ENCODE measurements at regions not wholly inside any gene's neighbourhood (a gene's known extent, or its start where the extent isn't known, plus 50 kb on each side); places are given as distances from the start of the nearest gene placed in this dataset.
"Not testable (repeated sequence)": the region's sequence is repeated elsewhere in the genome, so short reads cannot be mapped to it uniquely, and the experiment has no call there.

DNA sequence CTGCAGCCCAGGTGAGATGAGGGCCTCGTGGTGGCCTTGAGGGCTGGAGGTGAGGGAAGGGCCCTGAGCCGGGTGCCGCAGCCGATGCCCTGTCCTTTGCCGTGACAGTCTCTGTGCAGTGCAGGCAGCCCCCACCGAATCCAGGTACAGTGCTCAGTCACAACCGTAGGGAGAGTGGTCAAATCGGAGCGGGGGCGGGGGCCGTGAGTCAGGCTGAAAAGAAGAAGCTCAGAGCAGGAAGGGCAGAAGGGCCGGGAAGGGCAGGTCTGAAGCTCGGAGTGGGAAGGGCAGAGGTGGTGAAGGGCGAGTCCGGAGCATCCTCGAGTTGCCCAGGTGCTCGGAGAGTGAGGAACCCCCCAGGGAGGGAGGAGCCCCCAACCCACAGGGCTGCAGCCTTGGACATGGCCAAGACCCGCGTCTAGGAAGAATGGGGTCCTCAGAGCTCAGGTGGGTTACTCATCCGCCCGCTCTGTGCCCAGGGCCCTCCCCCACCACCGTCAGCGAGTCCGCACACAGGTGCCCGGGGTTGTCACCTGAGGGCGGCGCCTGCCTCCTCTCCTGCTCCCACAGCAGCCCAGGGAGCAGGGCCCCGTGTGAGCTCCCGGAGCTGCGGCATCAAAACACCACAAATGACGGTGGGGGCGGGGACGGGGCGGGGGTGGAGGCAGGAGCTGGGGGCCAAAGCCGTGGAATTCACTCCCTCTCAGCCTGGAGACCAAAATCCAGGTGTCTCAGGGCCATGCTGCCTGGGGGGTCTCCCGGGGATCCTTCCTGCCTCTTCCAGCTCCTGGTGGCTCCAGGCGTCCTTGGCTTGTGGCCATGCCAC lies 179.7 kb upstream of the ZNF469 start:
- not testable (repeated sequence) for DNase-seq

DNA sequence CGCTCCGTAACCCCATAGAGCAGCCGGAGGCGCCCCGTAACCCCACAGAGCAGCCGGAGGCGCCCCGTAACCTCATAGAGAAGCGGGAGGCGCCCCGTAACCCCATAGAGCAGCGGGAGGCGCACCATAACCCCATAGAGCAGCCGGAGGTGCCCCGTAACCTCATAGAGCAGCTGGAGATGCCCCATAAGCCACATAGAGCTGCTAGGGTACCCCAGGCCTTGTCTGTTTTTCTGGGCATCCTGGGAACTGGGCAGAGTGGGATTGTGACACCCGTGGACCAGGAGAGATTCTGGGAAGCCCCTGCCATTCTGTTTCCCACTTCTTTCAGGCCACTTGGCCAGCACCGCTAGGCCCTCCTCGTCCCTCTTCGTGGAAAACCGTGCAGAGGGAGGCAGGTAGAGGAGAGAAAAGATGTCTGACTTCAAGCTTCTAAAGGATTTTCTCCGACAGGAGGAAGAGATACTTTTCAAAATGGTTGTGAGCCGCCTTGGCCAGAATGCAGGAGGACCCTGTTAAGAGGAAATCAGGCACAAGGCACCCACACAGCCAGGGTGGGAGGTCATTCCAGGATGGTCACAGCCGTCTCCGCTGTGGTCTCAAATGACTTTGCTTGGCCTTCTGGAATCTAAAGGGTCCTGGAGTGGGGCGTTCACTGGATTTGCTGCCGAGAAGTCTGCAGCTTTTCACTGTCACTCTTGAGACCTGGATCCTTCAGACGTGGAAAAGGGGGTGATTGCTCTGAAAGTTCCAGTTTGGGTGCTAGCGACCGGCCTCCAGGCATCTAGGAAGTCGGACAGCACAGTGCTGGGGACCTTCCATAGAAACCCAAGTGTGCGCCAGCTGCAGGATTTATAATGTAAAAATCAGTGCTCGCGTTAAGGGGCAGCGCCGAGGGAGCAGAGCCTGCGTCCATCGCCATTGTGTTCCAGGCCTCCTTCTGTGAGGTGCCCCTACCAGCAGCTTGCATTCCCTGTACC lies 178.3 kb upstream of the ZNF469 start:
- not testable (repeated sequence) for DNase-seq

DNA sequence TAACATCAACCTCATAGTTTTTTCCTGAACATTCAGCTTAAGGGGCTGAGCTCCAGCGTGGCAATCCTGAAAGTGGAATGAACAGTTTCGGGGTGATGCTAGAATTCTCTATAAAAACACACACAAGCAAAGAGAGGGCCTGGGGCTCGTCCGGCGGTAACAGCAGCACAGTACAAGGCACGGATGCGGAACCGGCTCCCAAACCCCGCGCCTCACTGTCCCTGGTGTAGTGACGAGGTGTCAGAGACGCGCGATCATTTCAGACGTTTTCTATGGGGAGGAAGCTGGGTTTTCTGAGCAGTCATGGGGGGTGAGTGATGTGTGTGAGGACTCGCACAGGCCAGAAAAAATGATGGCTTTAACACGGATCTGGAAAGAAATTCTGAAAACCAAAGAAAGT lies 177.3 kb upstream of the ZNF469 start:
- not testable (repeated sequence) for DNase-seq

DNA sequence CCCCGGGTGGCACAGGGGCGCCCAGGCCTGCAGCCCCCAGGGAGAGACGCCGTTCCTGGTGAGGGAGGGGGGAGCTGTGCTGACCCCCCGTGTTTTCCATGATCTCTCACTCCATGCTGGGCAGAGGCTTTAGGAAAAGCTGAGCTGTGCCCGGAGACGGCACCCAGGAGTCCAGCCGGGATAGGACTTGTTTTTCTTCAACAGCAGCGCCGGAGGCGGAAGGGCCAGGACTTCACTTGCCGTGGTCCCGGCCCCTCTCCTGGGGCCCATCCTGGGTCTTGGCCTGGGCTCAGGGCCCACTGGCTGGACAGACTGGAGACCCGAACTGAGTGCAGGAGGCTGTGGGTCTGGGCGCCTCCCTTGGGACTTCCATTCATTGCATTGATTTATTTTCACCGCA lies 176.8 kb upstream of the ZNF469 start:
- not testable (repeated sequence) for DNase-seq

DNA sequence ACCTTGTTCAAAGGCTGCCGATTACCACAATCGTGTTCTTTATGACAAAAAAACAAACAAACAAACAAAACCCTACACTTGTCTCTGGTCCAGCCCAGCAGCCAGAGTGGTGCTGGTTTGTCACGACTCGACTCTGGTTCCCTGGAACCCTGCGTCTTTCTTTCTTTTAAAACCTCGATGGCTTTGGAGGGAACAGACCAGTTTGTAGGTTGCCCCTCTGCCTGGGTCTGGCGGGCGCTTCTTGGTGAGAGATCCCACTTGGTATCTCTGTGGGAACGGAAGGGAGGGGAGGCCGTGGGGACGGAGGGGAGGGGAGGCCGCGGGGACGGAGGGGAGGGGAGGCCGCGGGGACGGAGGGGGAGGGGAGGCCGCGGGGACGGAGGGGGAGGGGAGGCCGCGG lies 176.2 kb upstream of the ZNF469 start:
- not testable (repeated sequence) for DNase-seq

DNA sequence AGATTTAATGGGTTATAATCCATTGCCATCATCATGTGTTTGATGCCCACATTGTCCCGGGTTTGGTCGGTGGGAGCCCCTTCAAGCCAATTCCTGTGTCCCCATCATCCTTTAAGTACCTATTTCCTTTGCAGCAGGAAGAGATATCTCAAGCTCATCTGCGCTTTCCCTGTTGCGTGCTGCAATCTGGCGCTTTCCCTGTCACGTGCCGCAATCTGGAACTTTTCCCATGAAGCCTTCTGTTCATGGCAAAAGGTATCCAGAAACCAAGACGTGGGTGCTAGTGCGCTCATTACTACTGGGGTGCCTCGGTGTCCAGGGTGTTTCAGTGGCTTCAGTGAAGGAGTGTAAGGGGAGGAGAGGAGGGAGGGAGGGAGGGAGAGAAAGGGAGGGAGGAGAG lies 174.6 kb upstream of the ZNF469 start:
- no peak for DNase-seq

DNA sequence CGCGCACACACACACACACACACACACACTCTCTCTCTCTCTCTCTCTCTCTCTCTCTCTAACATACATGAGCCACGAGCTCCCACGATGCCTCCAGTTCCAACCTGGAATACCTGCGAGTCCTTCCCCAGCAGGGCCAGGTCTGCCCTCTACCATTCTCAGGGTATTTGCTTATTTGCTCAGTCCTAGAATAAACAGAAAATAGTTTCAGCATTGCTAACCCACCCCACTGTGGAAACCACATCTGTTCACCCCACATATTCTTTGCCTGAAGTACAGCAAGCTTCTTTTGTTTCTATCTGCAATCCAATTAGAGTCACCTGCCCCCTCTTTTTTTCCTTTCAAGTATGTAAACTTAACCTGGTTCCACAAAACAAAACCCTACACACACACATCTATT lies 174.0 kb upstream of the ZNF469 start:
- DNase-seq: not testable (repeated sequence)

DNA sequence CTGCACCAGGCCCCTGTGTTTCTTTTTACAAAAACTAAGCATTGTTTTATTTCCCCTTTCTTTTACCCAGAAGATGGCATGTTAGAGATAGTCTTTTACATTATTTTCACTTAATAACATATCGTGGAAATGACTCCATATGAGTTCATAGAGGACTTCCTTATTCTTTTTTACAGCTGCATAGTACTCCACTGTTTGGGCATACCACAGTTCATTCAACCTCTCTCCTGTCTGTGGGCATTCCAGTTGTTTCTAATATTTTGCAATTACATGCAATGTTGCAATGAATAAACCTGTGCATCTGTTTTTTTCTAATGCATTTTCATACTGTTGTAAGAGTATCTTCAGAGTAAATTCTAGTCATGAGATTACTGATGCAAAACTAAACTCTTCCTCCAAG lies 173.2 kb upstream of the ZNF469 start:
- not testable (repeated sequence) for DNase-seq

DNA sequence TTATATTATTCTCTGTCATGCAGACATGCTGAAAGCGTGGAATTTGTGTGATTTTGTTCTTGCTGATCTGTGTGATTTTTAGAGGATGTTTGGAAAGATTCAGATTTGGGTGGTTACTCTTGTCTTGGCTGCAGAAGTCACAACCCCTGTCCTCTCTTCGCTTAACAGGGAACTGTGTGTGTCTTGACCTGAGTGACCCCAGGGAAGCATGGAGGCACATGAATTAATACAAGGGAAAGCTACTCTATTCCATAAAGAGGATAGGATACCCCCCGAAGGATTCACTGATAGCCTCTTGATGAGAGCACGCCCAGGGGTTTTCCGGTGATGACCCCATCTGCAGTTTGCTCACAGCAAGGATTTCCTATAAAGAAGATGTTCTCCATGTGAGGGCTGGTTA lies 168.8 kb upstream of the ZNF469 start:
- DNase-seq: not testable (repeated sequence)

DNA sequence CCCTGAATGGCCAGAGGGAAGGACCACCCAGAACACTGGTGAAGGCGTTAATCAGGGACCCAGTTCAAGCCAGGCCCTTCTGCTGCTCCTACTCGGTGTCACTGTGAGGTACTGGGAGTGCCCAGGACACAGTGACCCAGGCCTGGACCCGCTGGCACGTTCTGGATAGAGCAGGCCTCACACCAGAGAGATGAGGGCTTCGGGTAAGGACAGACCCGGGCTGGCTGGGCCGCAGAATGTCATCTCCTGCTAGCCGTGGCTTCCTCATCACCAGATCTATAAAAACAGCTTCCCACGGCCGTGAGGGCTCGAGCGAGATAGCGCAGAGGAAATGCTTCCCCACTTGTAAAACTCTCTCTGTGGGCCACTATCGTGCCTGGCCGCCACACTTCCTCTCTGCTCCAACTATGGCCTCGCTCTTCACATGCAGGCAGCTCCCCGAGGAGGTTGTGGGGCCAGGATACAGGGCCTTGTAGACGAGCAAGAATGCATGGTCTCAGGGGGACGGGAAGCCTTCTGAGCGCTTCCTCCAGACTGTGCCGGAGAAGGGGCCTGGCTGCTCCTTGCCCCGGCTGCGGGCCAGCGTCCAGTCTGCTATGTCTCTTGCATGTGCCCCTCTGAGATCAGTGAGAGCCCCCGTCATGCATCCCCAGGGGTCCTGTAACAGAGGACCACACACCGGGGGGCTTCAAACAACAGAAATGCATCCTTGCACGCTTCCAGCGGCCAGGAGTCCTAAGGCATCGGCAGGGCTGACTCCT lies 161.6 kb upstream of the ZNF469 start:
- DNase-seq: not testable (repeated sequence)

DNA sequence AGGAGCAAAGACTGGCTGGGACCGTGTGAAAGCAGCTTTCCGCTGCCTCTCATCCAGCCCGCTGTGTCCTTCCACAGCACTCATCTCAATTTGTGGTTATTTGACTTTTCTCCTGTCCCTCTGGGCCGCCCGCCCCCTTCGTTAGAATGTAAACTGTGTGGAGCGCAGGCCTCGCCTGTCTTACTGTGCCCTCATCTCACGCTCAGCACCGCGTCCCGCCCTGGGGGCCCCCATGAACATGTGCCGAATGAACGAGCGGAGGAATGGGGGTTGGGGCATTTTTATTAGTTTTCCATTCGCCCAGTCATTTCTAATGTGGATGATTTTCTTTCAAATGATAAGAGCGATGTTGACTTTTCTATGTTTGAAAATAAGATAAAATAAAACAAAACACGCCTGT lies 159.1 kb upstream of the ZNF469 start:
- DNase-seq: not testable (repeated sequence)

DNA sequence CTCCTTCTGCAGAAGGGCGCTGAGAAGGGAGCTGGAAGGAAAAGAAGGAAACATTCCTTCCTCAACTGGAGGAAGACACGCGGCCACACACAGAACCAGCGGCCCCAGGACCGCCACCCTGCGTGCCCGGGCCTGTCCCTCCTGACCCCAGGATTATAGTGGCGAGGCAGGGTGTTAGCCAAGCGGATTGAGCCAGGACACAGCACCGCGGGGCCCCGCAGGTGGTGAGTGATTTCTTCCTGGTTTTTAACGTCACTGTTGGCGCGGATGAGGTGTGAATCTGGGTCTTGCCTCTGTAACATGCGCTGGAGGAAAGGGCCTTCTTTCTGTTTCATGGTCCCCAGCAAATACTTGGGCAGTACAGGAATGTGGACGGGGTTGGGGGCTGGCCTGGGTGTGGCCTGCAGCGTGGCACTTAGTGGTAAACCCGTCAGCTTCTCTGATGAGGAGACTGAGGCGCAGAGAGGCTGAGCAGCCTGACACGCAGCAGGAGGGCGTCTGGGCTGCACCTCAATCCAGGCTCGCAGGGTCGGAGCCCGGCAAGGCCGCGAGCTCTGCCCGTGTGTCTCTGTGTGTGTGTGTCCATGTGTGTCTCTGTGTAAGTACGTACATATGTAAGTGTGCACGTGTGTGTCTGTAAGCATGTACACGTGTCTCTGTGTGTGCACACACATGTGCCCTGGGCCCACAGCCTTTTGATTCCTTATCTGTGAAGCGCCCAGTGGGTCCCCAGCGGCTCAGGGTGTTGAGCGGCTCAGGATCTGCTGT lies 158.4 kb upstream of the ZNF469 start:
- DNase-seq: not testable (repeated sequence)

DNA sequence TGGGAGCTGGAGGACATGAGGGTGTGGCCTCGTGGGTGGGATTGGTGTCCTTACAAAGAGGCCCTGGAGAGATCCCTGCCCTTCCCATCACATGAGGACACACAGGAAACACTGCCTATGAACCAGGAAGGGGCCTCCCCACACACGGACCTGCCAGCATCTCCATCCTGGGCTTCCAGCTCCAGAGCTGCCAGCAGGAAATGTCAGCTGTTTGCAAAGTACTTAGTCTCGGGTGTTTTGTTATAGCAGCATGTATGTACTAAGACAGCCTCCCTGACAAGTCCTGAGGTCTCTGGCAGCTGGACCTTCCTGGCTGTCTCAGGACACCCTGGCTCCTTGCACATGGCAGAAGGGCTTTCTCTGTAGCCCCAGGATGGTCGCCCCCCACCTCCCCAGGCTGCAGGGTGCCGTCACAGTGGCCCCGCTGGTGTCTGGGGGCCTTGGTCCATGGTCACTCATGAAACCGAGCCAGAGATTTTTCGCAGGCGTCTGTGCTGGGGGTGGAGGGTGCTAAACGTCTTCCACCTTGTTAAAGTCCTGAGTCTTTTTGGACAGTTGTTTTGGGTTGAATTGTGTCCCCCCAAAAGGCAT lies 157.0 kb upstream of the ZNF469 start:
- DNase-seq: not testable (repeated sequence)

DNA sequence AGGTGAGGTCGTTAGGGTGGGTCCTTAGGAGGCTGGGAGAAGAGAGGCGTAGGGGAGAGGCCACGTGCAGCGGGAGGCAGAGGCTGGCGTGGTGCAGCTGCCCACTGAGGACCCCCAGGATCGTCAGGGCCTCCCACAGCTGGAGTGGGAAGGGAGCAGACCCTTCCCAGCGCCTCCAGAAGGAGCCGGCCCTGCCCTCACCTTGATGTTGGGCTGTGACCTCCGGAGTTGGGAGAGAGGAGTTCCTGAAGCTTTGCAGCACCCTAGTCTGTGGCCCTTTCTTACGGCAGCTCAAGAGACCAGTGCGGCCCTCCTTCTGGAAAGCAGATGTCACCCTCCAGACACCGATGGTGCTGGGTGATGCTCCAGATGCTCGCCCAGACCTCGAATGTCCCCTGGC lies 156.5 kb upstream of the ZNF469 start:
- DNase-seq: not testable (repeated sequence)

DNA sequence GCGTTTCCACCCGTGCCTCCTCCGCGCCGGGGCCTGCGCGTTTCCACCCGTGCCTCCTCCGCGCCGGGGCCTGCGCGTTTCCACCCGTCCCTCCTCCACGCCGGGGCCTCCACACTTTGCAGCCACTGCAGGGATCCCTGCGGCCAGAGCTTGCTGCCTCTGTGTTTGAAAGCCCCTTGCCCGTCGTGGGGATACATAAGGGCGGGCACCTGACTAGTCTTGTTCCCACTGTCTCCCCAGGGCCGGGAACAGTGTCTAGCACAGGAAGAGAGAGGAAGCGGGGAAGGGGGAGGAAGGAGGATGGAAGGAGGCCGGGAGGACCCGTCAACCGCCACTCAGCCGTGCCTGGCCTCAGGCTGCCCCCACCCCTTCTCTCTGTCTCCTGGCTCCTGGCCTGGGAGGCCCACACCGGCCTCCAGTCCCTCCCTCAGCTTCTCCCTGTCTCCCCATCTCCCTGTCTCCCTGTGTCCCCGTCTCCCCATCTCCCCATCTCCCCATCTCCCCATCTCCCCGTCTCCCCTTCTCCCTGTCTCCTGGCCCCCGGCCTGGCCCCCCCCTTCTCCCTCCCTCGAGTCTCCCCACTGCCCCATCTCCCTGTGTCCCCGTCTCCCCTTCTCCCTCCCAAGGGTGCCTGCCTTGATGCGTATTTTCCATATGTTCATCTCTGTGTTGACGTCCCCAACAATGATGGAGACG lies 155.6 kb upstream of the ZNF469 start:
- DNase-seq: not testable (repeated sequence)

DNA sequence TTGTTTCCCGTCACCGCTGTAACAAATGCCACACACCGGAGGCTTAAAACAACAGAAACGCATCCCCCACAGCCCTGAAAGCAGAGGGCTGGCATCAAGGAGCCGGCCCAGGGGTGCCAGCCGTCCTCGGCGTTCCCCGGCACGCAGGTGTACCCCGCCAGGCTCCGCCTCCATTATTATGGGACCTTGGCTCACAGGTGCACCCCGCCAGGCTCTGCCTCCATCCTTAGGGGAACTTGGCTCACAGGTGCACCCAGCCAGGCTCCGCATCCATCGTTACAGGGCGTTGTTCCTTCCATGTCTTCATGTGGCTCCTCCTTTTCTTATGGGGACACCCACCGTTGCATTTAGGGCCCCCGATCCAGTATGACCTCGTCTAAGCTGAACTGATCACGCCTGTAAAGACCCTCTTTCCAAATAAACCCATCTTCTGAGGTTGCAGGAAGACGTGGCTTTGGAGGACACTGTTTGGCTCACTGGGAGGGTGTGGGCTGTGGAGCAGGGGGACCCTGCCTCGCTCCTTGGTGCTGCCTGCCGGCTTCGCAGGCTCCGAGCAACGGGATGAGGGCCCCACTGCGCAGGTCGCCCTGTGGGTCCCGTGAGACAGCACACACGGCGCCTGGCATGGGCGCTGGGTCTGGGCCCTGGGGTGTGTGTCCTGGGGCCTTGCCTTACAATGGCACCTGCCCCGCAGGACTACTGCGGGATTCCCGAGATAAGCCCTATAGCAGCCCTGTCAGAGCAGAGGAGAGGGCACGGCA lies 154.9 kb upstream of the ZNF469 start:
- not testable (repeated sequence) for DNase-seq

DNA sequence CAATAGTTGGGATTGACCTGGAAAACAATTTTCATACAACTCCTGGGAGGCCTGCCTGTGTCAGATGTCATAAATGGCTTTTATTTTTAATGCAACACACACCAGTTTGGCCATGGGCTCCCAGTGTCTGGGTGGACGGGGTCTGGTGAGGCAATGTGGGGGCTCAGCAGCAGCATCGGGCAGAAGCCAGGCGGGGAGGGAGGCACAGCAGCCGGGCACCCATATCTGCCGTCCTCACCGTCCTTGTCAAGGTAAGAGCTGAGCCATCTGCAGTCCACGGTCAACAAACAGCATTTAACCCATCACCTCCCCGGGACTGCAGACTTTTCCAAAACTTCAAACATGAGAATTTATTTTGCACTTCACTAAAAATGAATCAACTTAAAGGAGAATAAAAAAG lies 154.0 kb upstream of the ZNF469 start:
- not testable (repeated sequence) for DNase-seq

DNA sequence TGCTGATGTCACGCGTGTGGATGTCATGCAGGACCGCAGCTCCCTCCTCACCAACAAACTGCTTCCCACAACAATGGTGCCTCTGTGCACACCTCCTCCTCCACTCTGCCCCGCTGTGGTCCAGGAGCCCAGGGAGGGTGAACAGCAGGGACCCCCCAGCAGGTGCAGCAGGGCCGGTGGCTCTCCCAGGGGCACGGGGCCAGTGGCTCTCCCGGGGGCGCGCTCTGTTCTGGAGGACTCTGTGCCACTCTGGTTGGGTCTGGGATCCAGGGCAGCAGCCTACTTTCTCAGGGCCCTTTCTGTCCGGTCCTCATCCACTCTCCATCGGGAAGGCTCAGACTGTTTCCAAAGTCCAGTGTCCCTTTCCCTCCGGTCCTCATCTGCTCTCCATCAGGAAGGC lies 153.0 kb upstream of the ZNF469 start:
- not testable (repeated sequence) for DNase-seq

DNA sequence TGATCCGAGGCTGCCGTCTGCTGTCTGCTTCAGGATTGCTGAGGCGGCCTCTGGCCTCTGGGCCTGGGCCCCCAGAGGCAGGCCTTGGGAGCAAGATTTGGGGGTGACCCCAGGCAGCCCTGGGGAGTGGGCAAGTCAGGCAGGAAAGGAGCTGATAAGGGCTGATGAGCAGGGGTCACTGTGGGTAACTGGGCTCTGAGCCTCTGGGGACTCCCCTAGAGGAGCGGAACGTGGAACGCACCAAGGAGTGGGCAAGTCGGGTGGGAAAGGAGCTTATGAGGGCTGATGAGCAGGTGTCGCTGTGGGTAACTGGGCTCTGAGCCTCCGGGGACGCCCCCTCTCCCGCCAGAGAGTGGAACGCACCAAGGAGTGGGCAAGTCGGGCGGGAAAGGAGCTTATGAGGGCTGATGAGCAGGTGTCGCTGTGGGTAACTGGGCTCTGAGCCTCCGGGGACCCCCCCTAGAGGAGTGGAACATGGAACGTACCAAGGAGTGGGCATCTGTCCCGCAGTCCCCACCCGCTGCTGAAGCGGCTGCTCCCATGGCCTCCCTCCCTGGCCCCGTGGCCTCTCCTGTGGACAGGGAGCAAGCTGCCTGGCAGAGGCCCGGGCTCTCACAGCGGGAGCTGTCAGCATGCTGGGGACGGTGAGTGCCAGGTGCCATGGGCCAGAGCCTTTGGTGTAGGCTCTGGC lies 152.3 kb upstream of the ZNF469 start:
- not testable (repeated sequence) for DNase-seq

All from T-helper 9 cell (primary cell).